OCI-LY1 (cell line): ENCODE measurements at regions not wholly inside any gene's neighbourhood (a gene's known extent, or its start where the extent isn't known, plus 50 kb on each side); places are given as distances from the start of the nearest gene placed in this dataset.
"Not testable (repeated sequence)": the region's sequence is repeated elsewhere in the genome, so short reads cannot be mapped to it uniquely, and the experiment has no call there.

Source experiments
- H2AFZ ChIP-seq: fragments of 200-600 bp; sonication (generic), shearing (Covaris generic); 2 replicates; pipeline ENCODE4 v1.6.0; 2014; ENCODE audit warnings: antibody characterized with exemption, mild to moderate bottlenecking, low read length
- H3F3A ChIP-seq: fragments of 200-600 bp; sonication (generic), shearing (Covaris generic); 2 replicates; pipeline ENCODE4 v1.6.0; 2014; ENCODE audit warnings: mild to moderate bottlenecking, antibody characterized with exemption, low read length, moderate library complexity; ENCODE audit not compliant: insufficient read depth
- H3K27ac ChIP-seq: fragments of 200-600 bp; sonication (generic); 2 replicates; pipeline ENCODE4 v1.5.1; 2014; ENCODE audit warnings: low read length, mixed run types, mild to moderate bottlenecking, low read depth; ENCODE audit not compliant: poor library complexity, severe bottlenecking
- H3K27me3 ChIP-seq: fragments of 200-600 bp; sonication (generic); 2 replicates; pipeline ENCODE4 v1.6.0; 2014; ENCODE audit warnings: antibody characterized with exemption, mild to moderate bottlenecking, low read length, moderate library complexity; ENCODE audit not compliant: insufficient read depth
- H3K36me3 ChIP-seq: fragments of 200-600 bp; sonication (generic); 2 replicates; pipeline ENCODE4 v1.6.1; 2014; ENCODE audit warnings: mild to moderate bottlenecking, antibody characterized with exemption, low read length, moderate library complexity, mixed read lengths; ENCODE audit not compliant: insufficient read depth
- H3K4me1 ChIP-seq: fragments of 200-600 bp; sonication (generic); 2 replicates; pipeline ENCODE4 v1.5.1; 2014; ENCODE audit warnings: mild to moderate bottlenecking, low read length, moderate library complexity; ENCODE audit not compliant: insufficient read depth, severe bottlenecking
- H3K4me2 ChIP-seq: fragments of 200-600 bp; sonication (generic), shearing (Covaris generic); 2 replicates; pipeline ENCODE4 v1.6.1; 2014; ENCODE audit warnings: low read length
- H3K4me3 ChIP-seq: fragments of 200-600 bp; sonication (generic); 2 replicates; pipeline ENCODE4 v1.5.1; 2014; ENCODE audit warnings: low read length, low read depth, mild to moderate bottlenecking, mixed read lengths; ENCODE audit not compliant: poor library complexity, severe bottlenecking
- H3K79me2 ChIP-seq: fragments of 200-600 bp; shearing (Covaris generic); 2 replicates; pipeline ENCODE4 v1.6.1; 2016; ENCODE audit warnings: mixed run types, low read length, mixed read lengths; ENCODE audit not compliant: insufficient read depth
- H3K9ac ChIP-seq: fragments of 200-600 bp; sonication (generic), shearing (Covaris generic); 2 replicates; pipeline ENCODE4 v1.6.1; 2014; ENCODE audit warnings: mild to moderate bottlenecking, low read length, mixed read lengths
- H3K9me2 ChIP-seq: fragments of 200-600 bp; sonication (generic), shearing (Covaris generic); 2 replicates; pipeline ENCODE4 v1.6.1; 2014; ENCODE audit warnings: low read depth, mild to moderate bottlenecking, low read length, mixed read lengths
- H3K9me3 ChIP-seq: fragments of 200-600 bp; shearing (Covaris generic); 2 replicates; pipeline ENCODE4 v1.6.1; 2014; ENCODE audit warnings: low read length, mixed read lengths
- H4K20me1 ChIP-seq: fragments of 200-600 bp; sonication (generic), shearing (Covaris generic); 2 replicates; pipeline ENCODE4 v1.6.0; 2016; ENCODE audit warnings: mild to moderate bottlenecking, low read length; ENCODE audit not compliant: insufficient read depth
- CTCF ChIP-seq: fragments of 200-600 bp; sonication (generic), shearing (Covaris generic); IDR thresholded peaks from 2 replicates; pipeline ENCODE4 v1.5.1; 2017; ENCODE audit warnings: mild to moderate bottlenecking, antibody characterized with exemption, low read length, moderate library complexity, mixed read lengths
- EZH2 ChIP-seq: fragments of 200-600 bp; sonication (generic), shearing (Covaris generic); IDR thresholded peaks from 2 replicates; pipeline ENCODE4 v1.8.0; 2017; ENCODE audit warnings: borderline replicate concordance, mixed run types, mild to moderate bottlenecking, antibody characterized with exemption, low read length, moderate library complexity, mixed read lengths

- H3K9me3 ChIP-seq: no peaks in the 10 kb centered on the region
- TF ChIP-seq CTCF (no peak), EZH2 (no peak)
- no peak overlapping the region for H2AFZ ChIP-seq
- no peaks in the 10 kb centered on the region for H3K4me1 ChIP-seq
- no peak overlapping the region for H3K4me2 ChIP-seq
- no peak overlapping the region for H3K27ac ChIP-seq
- no peaks in the 10 kb centered on the region for H4K20me1 ChIP-seq
- H3K9ac ChIP-seq: no peak overlapping the region
- H3K9me2 ChIP-seq: no peaks in the 10 kb centered on the region
- H3K36me3 ChIP-seq: no peaks in the 10 kb centered on the region
- no peaks in the 10 kb centered on the region for H3F3A ChIP-seq
- no peaks in the 10 kb centered on the region for H3K27me3 ChIP-seq
- no peak overlapping the region for H3K4me3 ChIP-seq
- no peaks in the 10 kb centered on the region for H3K79me2 ChIP-seq
Measured at GRCh38 chr15:59894835-59895234, 109.3 kb upstream of the FOXB1 start.

- no peaks in the 10 kb centered on the region for H3K36me3 ChIP-seq
- H3K27ac ChIP-seq: no peak overlapping the region
- TF ChIP-seq EZH2: no peak
- no peak for TF ChIP-seq CTCF
Measured at GRCh38 chr15:59892985-59893384, 111.1 kb upstream of the FOXB1 start.

GRCh38 chr15:59887870-59888269, 116.2 kb upstream of the FOXB1 start:
- H3F3A ChIP-seq, H3K79me2 ChIP-seq, H3K9me3 ChIP-seq, H3K4me1 ChIP-seq, H3K27me3 ChIP-seq, H3K9ac ChIP-seq, H3K27ac ChIP-seq, H3K4me3 ChIP-seq, H3K36me3 ChIP-seq, H2AFZ ChIP-seq, H3K4me2 ChIP-seq, H4K20me1 ChIP-seq, H3K9me2 ChIP-seq: not testable (repeated sequence)

More at GRCh38 chr15:59892985-59893384, 111.1 kb upstream of the FOXB1 start:
- Histone ChIP-seq H3K79me2 (no peaks in the 10 kb centered on the region), H3K4me2 (no peak overlapping the region), H3K9me2 (no peaks in the 10 kb centered on the region), H3K9ac (no peak overlapping the region), H4K20me1 (no peaks in the 10 kb centered on the region), H3K27me3 (no peaks in the 10 kb centered on the region), H3K9me3 (no peaks in the 10 kb centered on the region), H3K4me1 (no peaks in the 10 kb centered on the region), H2AFZ (no peak overlapping the region), H3K4me3 (no peak overlapping the region), H3F3A (no peaks in the 10 kb centered on the region)

GRCh38 chr15:59887211-59887610, 116.9 kb upstream of the FOXB1 start:
- Histone ChIP-seq H3F3A (no peaks in the 10 kb centered on the region), H3K9ac (no peak overlapping the region), H2AFZ (no peak overlapping the region), H4K20me1 (no peaks in the 10 kb centered on the region), H3K4me3 (no peak overlapping the region), H3K9me3 (no peaks in the 10 kb centered on the region), H3K4me2 (no peak overlapping the region), H3K79me2 (no peaks in the 10 kb centered on the region), H3K27me3 (no peaks in the 10 kb centered on the region), H3K4me1 (no peaks in the 10 kb centered on the region), H3K36me3 (no peaks in the 10 kb centered on the region), H3K9me2 (no peaks in the 10 kb centered on the region), H3K27ac (no peak overlapping the region)
- no peak for TF ChIP-seq CTCF
- no peak for TF ChIP-seq EZH2
